ENCODE measurements at regions not wholly inside any gene's neighbourhood (a gene's known extent, or its start where the extent isn't known, plus 50 kb on each side); places are given as distances from the start of the nearest gene placed in this dataset.

DNA sequence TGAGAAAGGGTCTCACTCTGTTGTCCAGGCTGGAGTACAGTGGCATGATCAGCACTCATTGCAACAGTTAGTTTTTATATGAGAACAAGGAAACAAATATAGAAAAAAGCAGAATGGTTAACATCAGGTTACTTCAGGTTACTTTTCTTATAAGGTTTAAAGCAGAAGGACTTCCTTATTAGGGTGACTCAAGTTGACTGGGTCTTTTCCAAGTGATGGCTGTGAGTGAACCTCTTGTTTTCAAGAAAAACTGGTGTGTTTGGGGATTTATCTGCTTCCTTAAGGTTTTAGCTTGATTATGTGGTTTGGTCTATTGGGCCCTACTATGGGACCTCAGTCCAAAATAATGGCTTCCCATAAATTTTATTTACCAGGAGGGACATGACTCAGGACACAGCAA is 99.2 kb downstream of the ARRDC3 start:
- DNase-seq (ENCODE audit: low spot score), result no peak

GRCh38 chr5:91283326-91283725 is 99.8 kb downstream of the ARRDC3 start:
- DNase-seq (ENCODE audit: low spot score), result no peak

- DNase-seq (ENCODE audit: low spot score), result no peak
Measured at GRCh38 chr5:91282210-91282609, 100.9 kb downstream of the ARRDC3 start.

DNA sequence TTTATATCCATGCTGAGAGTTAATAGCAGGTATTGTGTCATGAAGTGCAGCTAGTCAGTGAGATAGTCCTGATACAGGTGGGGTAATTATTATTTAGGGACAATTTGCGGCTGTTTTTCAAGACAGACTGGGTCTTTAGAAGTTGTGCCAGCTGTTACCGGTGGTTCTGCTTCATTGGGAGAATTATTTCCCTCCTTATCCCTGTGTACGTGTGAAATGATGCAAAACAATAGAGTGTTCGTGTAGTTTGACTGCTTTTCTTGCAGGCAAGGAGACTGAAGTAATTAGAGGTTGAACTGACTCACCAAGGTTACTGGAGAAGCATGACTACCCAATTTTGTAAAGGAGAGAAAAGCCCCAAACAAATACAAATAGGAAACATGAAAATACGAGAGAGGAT is 101.7 kb downstream of the ARRDC3 start:
- no peak for DNase-seq (ENCODE audit: low spot score)

DNA sequence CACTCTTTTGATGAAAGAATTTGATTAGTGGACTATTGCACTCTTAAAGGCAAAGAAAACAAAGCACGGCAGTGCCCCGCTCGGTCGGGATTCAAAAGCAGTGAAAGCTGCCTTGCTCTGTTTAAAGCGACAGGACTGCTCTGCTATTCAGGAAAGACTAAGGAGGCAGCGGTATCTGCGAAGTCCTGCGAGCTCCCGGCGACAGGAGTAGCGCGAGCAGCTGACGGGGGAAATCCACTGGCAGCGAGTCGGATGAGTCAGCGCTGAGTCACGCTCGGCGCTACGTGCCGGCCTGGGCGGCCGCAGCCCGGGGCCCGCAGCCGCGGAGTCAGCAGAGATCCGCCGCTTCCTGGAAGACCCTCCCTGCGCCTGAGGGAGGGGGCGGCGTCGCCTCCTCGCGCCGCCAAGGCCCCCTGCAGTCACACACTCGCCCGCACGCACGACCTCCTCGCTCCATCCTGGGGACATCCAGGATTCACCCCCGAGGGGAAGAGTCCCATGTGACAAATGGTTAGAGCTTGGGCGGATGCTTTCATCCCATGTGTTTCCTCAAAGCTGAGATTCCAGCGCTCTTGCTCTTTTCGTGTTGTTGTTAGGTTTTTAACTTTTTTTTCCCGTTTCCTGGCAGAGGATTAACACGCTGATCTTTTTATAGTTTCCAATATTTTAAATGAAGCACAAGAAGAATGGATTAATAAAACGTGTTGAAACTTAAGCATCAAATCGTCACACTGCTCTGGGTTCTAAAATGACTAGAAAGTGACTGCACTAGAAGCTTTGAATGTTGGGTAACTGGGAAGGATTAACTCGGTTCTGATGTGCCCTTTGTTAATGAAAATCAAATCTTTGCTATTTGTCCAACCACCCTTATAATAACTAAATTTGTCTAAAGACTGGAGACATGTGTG is 102.5 kb downstream of the ARRDC3 start:
- peak; percentile 79 for DNase-seq (ENCODE audit: low spot score)

DNA sequence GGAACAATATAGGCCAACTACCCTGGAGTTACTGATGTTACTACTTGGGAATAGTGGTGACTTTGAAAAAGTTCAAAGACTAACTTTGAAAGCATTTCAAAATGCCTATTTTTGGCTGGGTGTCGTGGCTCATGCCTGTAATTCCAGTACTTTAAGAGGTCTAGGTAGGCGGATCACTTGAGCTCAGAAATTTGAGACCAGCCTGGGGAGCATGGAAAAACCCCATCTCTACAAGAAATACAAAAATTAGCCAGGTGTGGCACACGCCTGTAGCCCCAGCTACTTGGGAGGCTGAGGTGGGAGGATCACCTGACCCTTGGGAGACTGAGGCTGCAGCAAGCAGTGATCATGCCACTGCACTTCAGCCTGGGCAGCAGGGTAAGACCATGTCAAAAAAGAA is 105.3 kb downstream of the ARRDC3 start:
- DNase-seq (ENCODE audit: low spot score), result no peak

- no peak for DNase-seq (ENCODE audit: low spot score)
Measured at GRCh38 chr5:91277093-91277626, 106.0 kb downstream of the ARRDC3 start.

DNA sequence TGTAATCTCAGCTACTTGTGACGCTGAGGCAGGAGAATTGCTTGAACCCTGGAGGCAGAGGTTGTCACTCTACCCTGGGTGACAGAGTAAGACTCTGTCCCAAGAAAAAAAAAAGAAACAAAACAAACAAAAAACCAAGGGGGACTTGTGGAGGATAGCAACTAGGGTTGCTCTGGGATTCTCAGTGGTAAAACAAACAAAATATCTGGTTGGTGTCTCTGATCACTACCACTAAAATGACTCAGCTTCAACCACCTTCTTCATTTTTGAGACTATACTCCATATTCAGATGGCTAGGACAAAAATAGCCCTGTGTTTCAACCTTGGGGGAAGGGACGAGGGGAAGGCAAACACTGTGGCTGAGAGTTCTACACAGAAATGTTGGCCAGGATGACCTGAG is 110.3 kb downstream of the ARRDC3 start:
- no peak for DNase-seq (ENCODE audit: low spot score)

DNA sequence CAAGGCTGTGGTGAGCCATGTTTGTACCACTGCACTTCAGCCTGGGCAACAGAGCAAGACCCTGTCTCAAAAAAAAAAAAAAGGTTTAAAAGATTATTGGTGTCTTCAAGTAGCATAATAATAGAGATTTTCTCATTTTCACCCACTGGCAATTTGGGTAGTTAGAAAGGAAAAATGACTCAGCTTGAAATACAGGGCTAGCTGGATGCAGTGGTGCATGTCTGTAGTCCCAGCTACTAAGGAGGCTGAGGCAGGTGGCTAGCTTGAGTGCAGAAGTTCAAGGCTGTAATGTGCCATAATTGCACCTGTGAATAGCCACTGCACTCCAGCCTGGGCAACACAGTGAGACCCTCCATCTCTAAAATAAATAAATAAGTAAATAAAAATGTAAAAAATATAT is 111.1 kb downstream of the ARRDC3 start:
- no peak for DNase-seq (ENCODE audit: low spot score)

DNA sequence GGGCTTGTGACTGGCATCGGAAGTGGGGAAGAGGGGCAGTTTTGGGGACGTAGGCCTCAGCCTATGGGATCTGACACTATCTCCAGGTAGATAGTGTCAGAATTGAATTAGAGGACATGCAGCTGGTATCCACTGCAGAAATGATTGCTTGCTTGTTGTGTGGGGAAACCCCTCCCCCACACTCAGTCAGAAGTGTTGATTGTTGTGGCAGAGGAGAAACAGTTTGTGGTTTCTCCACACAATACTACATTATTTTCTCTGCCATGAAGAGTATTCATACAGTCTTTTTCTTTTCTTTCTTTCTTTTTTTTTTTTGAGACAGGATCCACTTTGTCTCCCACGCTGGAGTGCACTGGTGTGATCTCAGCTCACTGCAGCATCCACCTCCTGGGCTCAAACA is 113.9 kb downstream of the ARRDC3 start:
- no peak for DNase-seq (ENCODE audit: low spot score)

DNA sequence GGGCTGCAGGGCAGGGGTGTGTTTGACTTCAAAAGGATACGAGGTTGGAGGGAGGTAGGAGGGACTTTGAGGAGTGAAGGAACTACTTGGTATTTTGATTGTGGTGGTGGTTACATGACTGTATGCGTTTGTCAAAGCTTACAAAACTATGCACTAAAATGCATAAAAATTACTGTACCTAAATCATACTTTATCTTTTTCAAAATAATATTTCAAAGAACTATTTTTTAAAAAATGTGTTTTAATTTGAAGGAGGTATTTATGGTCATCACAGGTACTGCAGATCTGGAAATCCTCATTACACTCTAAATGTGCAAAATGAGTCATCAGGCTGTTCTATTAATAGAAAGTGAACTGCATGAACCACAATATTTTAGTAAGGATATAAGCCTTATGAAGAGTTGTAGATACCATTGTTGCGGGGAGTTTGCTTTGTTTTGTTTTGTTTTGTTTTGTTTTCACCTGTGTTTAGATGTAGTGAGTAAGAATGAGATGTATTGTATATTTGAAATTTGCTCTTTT is 116.9 kb downstream of the ARRDC3 start:
- no peak for DNase-seq (ENCODE audit: low spot score)

DNA sequence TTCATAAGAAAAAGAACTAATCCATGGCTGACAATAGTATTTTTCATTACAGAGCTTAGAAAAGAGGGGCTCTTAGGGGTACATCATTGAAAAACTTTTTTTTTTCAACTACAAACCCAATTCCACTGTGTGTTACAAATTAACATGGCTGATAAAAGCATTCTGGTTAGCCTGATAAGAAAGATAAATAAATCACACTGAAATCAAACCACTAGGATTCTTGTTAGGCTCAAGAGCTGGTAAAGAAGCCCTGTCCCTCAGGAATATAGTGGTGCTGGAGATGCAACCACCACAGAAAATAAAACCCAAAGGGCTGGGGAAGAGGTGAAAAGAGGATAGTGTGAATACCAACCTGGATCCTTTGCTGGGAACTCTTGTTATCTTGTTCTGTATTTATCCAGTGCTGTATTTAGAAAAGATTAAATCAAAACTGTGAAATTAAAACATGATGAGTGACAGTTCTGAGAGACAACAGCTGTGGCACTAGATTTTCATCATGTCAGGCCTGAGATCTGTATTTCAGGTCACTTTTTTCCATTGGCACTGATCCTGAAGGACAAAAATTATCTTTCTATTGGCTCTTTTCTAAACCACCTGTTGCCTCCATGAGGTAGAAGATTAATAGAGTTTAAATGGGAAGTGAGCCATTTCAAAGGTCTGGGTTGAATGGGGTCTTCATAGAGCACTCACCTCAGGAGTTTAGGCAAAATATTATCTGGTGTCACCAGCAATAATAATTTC is 118.6 kb downstream of the ARRDC3 start:
- no peak for DNase-seq (ENCODE audit: low spot score)

DNA sequence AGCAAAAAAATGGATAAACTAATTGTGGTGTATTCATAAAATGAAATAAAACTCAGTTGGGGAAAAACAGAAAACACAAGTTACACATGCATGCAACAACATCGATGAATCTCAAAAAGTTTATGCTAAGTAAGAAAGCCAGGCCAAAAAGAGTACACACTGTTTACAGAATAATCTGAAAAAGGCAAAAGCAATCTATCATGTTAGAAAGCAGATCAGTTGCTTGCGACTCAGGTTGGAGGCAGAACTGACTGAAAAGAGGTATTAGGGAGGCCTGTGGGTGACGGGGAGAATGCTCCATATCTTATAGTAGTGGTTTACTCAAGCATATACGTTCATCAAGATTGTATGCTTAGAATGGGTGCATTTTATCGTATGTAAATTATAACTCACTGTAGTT is 119.2 kb downstream of the ARRDC3 start:
- no peak for DNase-seq (ENCODE audit: low spot score)

DNA sequence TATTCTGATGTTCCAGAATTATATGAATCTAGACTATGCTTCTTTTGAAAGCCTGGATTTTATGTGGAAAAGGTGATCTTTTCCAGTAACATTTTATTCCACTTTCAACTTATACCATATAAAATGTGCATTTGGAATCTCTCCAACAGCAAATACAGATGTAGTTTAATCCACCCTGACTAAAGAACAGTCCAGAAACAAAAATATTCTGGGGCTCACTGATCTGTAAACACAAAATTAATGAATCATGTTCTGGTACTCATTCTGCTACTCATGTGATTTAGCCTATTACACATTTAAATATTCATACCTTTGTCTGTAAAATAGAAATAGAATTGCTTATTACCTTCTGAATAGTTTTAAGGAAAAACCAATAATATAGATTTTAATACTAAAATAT is 125.8 kb downstream of the ARRDC3 start:
- DNase-seq (ENCODE audit: low spot score), result no peak

- DNase-seq (ENCODE audit: low spot score), result no peak
Measured at GRCh38 chr5:91256142-91256524, 127.0 kb downstream of the ARRDC3 start.

GRCh38 chr5:91255396-91256141 is 127.5 kb downstream of the ARRDC3 start:
- no peak for DNase-seq (ENCODE audit: low spot score)

- no peak for DNase-seq (ENCODE audit: low spot score)
Measured at GRCh38 chr5:91252916-91253315, 130.2 kb downstream of the ARRDC3 start.

- no peak for DNase-seq (ENCODE audit: low spot score)
Measured at GRCh38 chr5:91245871-91246270, 137.2 kb downstream of the ARRDC3 start.

DNA sequence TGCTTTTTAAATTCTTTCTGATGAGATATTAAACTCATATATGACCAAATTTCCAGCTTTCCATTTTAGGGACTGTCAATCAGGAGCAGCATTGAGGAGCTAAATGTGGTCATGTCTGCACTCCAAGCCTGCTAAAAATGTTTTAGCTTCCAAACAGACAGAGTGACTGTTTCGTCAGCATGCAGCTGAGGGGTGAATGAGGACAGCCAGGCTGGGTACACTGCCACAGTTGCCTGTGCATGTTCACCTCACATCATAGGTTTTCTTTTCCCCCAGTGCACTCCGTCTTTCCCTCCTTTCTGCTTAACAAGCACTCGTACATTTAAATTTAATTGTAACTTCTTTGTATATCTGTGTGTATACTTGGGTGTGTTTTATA is 138.1 kb downstream of the ARRDC3 start:
- no peak for DNase-seq (ENCODE audit: low spot score)

GRCh38 chr5:91244380-91245073 is 138.6 kb downstream of the ARRDC3 start:
- DNase-seq (ENCODE audit: low spot score), result no peak

DNA sequence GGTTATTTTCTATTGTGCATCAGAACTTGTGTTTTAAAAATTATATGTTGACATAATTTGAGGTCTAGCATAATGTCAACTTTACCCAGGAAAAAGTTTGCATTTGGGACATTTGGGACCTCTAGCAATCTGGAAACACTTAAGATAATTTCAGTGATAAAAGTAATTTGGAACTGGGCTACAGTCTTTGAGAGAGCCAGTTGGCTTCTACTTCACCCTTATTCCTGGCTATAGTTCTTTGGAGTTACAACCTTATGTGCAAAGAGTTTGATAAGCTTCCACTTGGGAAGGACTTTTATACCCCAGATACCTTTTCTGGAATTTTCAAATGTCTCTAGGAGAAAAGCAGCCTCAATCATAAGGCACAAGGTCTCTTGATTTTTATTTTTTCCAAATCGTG is 139.3 kb downstream of the ARRDC3 start:
- no peak for DNase-seq (ENCODE audit: low spot score)

DNA sequence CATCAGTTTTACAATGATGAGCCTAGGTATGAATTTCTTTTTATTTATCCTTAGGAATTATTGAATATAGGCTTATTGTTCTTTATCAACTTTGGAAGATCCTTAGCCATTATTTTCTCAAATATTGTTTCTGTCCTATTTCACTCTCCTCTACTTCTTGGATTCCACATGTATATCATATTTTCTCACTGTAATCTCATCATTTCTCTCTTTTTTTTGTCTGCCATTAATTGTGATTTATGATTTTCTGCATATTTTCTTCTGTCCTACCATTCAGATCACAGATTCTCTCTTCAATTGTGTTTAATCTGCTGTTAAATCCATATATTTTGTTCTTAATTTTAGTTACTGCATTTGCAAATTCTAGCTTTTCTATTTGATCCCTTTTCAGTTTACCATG is 139.8 kb downstream of the ARRDC3 start:
- no peak for DNase-seq (ENCODE audit: low spot score)

All from hematopoietic multipotent progenitor cell treated with erythropoietin and hydrocortisone succinate and interleukin-3 and kit ligand, for 15 days (in vitro differentiated cells).